ENCODE measurements at regions not wholly inside any gene's neighbourhood (a gene's known extent, or its start where the extent isn't known, plus 50 kb on each side); places are given as distances from the start of the nearest gene placed in this dataset.

GRCh38 chr3:159821110-159821509 lies 167.5 kb upstream of the IL12A start:
- no peak overlapping the region for H3K4me3 Mint-ChIP-seq
- TF ChIP-seq CTCF (conservative IDR thresholded peaks at IDR 0.05; ENCODE audit: low read depth in 2 of 2) (no peak), EZH2 (IDR thresholded peaks at IDR 0.05; ENCODE audit: low read depth, unreplicated experiment) (no peak), ETS1 (IDR thresholded peaks at IDR 0.05) (no peak), EZH2phosphoT487 (IDR thresholded peaks at IDR 0.05; ENCODE audit: unreplicated experiment) (no peak), ZNF462 (CRISPR knock-in tag; IDR thresholded peaks at IDR 0.05) (no peak), NANOG (IDR thresholded peaks at IDR 0.05; ENCODE audit: borderline replicate concordance) (no peak), REST (IDR thresholded peaks at IDR 0.05; ENCODE audit: unreplicated experiment) (no peak), ZNF114 (CRISPR knock-in tag; IDR thresholded peaks at IDR 0.05) (no peak), ZNF331 (CRISPR knock-in tag; IDR thresholded peaks at IDR 0.05; ENCODE audit: low read depth) (no peak), CREB1 (CRISPR knock-in tag; IDR thresholded peaks at IDR 0.05; ENCODE audit: low read depth) (no peak)
- H3K4me3 ChIP-seq = no peak overlapping the region
- H3K4me2 ChIP-seq = no peak overlapping the region
- H3K27me3 Mint-ChIP-seq (ENCODE audit: insufficient read depth, low read depth, poor library complexity) = peaks cover 3% of the 10 kb centered on the region
- H2AFZ ChIP-seq = no peak overlapping the region
- H3K9me2 ChIP-seq (ENCODE audit: insufficient read depth) = 0 out of 2 replicates have a peak, but pooled peaks cover 7% of the 10 kb centered on the region
- H3K4me1 Mint-ChIP-seq = peaks cover 5% of the 10 kb centered on the region
- H4K20me1 ChIP-seq (replicated peaks; ENCODE audit: insufficient read depth) = no peaks in the 10 kb centered on the region
- no peak overlapping the region for H3K27ac ChIP-seq (ENCODE audit: low read depth)
- H3F3A ChIP-seq (replicated peaks; ENCODE audit: low read depth) = no peaks in the 10 kb centered on the region
- no peaks in the 10 kb centered on the region; the same call in 2 of the 3 replicates for H3K36me3 Mint-ChIP-seq (ENCODE audit: low read depth)
- ATAC-seq (no peak), DNase-seq (ENCODE audit: low spot score) (no peak)
- H3K4me1 ChIP-seq (ENCODE audit: insufficient read depth) = no peaks in the 10 kb centered on the region
- no peaks in the 10 kb centered on the region; the same call in 2 of the 3 replicates for H3K9me3 Mint-ChIP-seq
- H3K27ac Mint-ChIP-seq = no peak overlapping the region
- no peaks in the 10 kb centered on the region for H3K36me3 ChIP-seq (ENCODE audit: insufficient read depth)
- 0 out of 2 replicates have a peak, but pooled peaks cover 2% of the 10 kb centered on the region for H3K79me2 ChIP-seq (replicated peaks; ENCODE audit: insufficient read depth)
- H3K27me3 ChIP-seq (ENCODE audit: insufficient read depth) = no peaks in the 10 kb centered on the region
